OCI-LY7 (cell line): ENCODE measurements at regions not wholly inside any gene's neighbourhood (a gene's known extent, or its start where the extent isn't known, plus 50 kb on each side); places are given as distances from the start of the nearest gene placed in this dataset.

Experiments
- EZH2phosphoT487 ChIP-seq: fragments of 200-600 bp; sonication (generic); IDR thresholded peaks from 2 replicates; pipeline ENCODE4 v1.6.1; 2018; ENCODE audit warnings: low read depth, borderline replicate concordance, mild to moderate bottlenecking, mixed run types, antibody characterized with exemption, low read length, moderate library complexity, mixed read lengths
- TF ChIP-seq, protein P1 (sequence below): fragments of 200-600 bp; sonication (generic); conservative IDR thresholded peaks from 2 replicates; pipeline ENCODE4 v1.5.1; 2014; ENCODE audit warnings: mild to moderate bottlenecking, antibody characterized with exemption, low read length, moderate library complexity, mixed read lengths

DNA sequence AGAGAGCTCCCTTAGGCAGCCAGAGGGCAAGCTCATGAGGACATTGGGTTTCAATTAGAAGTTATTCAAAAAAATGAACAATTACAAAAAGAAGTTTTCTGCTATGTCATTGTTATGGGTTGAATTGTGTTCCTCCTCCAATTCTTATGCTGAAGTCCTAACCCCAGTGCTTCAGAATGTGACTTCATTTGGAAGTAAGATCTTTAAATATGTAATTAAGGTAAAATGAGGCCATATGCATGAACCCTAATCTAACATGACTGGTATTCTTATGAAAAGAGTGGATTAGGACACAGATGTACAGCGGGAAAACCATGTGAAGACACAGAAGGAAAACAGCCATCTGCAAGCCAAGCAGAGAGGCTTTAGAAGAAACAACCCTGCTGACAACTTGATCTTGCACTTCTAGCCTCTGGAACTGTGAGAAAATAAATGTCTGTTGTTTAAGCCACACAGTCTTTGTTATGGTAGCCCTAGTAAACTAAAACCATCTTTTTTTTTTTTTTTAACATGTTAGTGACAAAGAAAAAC, 929.6 kb downstream of the EPHA3 start:
- TF ChIP-seq EZH2phosphoT487 = no peak
- TF ChIP-seq, protein P1, sequence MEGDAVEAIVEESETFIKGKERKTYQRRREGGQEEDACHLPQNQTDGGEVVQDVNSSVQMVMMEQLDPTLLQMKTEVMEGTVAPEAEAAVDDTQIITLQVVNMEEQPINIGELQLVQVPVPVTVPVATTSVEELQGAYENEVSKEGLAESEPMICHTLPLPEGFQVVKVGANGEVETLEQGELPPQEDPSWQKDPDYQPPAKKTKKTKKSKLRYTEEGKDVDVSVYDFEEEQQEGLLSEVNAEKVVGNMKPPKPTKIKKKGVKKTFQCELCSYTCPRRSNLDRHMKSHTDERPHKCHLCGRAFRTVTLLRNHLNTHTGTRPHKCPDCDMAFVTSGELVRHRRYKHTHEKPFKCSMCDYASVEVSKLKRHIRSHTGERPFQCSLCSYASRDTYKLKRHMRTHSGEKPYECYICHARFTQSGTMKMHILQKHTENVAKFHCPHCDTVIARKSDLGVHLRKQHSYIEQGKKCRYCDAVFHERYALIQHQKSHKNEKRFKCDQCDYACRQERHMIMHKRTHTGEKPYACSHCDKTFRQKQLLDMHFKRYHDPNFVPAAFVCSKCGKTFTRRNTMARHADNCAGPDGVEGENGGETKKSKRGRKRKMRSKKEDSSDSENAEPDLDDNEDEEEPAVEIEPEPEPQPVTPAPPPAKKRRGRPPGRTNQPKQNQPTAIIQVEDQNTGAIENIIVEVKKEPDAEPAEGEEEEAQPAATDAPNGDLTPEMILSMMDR = no peak
